T-helper 2 cell treated with Interferon-gamma antibody and Interleukin-4, amounts not matched to agents 100 ng/mL and 5 ng/mL, for 36 hours (primary cell): ENCODE measurements at regions not wholly inside any gene's neighbourhood (a gene's known extent, or its start where the extent isn't known, plus 50 kb on each side); places are given as distances from the start of the nearest gene placed in this dataset.

Experiments
- intact Hi-C: fragments of 100-400 bp; cut with micrococcal nuclease; formaldehyde crosslinking; loops from one replicate; pipeline ENCODE4 v1.15.1; 2023

- intact Hi-C loops, result no loop called here
Observed at GRCh38 chr16:79800016-79800608, 199.6 kb upstream of the MAF start.

GRCh38 chr16:79798416-79799053 is 198.0 kb upstream of the MAF start:
- intact Hi-C loops, result no loop called here

GRCh38 chr16:79797486-79797885 is 196.9 kb upstream of the MAF start:
- intact Hi-C loops, result no loop called here

GRCh38 chr16:79795556-79795955 is 195.0 kb upstream of the MAF start:
- intact Hi-C loops, result no loop called here

- intact Hi-C loops, result no loop called here
Observed at GRCh38 chr16:79794941-79795340, 194.4 kb upstream of the MAF start.

GRCh38 chr16:79792664-79793351 is 192.3 kb upstream of the MAF start:
- intact Hi-C loops, result no loop called here

- intact Hi-C loops, result no loop called here
Observed at GRCh38 chr16:79792076-79792475, 191.5 kb upstream of the MAF start.

- intact Hi-C loops, result no loop called here
Observed at GRCh38 chr16:79790854-79791253, 190.3 kb upstream of the MAF start.

GRCh38 chr16:79788949-79789348 is 188.4 kb upstream of the MAF start:
- intact Hi-C loops, result no loop called here

- intact Hi-C loops, result no loop called here
Observed at GRCh38 chr16:79786389-79786788, 185.9 kb upstream of the MAF start.

GRCh38 chr16:79784007-79784406 is 183.5 kb upstream of the MAF start:
- intact Hi-C loops, result no loop called here

GRCh38 chr16:79777679-79778078 is 177.1 kb upstream of the MAF start:
- intact Hi-C loops, result no loop called here

GRCh38 chr16:79776243-79776847 is 175.8 kb upstream of the MAF start:
- intact Hi-C loops, result no loop called here

GRCh38 chr16:79772784-79773183 is 172.2 kb upstream of the MAF start:
- intact Hi-C loops, result no loop called here

GRCh38 chr16:79772048-79772447 is 171.5 kb upstream of the MAF start:
- intact Hi-C loops, result no loop called here

GRCh38 chr16:79770244-79771064 is 169.9 kb upstream of the MAF start:
- intact Hi-C loops, result loop anchor here (1.0 kb wide), 1 partner anchor 170 kb away; the partner anchor contains the start of gene MAF

- intact Hi-C loops, result loop anchor here (1.0 to 5.0 kb wide), 2 partner anchors 53 to 170 kb away; partner anchors contain the start of gene MAF
Observed at GRCh38 chr16:79769928-79770243, 169.3 kb upstream of the MAF start.

GRCh38 chr16:79769270-79769927 is 168.9 kb upstream of the MAF start:
- intact Hi-C loops, result loop anchor here (5.0 kb wide), 1 partner anchor 52 kb away; no protein-coding TSS in a partner anchor

GRCh38 chr16:79768276-79768970 is 167.9 kb upstream of the MAF start:
- intact Hi-C loops, result loop anchor here (5.0 kb wide), 1 partner anchor 51 kb away; no protein-coding TSS in a partner anchor
